ENCODE measurements at regions not wholly inside any gene's neighbourhood (a gene's known extent, or its start where the extent isn't known, plus 50 kb on each side); places are given as distances from the start of the nearest gene placed in this dataset.

- 38 to 45% methylated on average over 2 of the region's 2 CpGs for WGBS, 2 donors
- Histone ChIP-seq H3K4me1 (peaks cover 0 to 4% (median 0%) of the 10 kb centered on the region in 3 donors), H3K9me3 (no peaks in the 10 kb centered on the region), H3K27ac (no peak overlapping the region), H3K27me3 (no peaks in the 10 kb centered on the region), H3K4me3 (no peak overlapping the region), H3K36me3 (no peaks in the 10 kb centered on the region)
- ATAC-seq: peak in 2 of 4 donors; percentile 36
- FAIRE-seq: no peak
- TF ChIP-seq CTCF (IDR thresholded peaks at IDR 0.05): no peak
- DNase-seq: no peak
- intact Hi-C loops (cut with DNase I): no loop called here
These were observed 283.0 kb downstream of the CEMIP2 start for GRCh38 chr9:71485326-71485725.

DNA sequence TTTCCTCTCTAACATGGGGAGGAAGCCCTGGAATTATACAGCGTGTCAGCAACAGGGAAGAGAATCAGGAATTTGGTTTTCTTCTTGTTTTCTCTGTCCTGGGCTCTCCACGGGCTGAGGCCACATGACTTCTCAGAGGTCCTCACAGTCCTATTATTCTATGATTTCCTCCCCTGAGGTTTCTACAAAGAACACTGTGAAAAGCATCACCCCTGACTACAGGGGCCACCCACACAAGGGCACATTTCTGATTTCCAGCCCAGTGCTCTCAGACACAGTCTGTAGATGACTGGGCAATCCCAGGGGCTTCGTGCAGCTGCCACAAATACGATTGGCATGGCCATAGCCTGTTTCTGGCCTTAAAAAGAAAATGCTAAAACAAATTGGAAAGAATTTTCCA lies 284.9 kb downstream of the CEMIP2 start:
- Histone ChIP-seq H3K27me3 (no peaks in the 10 kb centered on the region), H3K9me3 (no peaks in the 10 kb centered on the region), H3K36me3 (no peaks in the 10 kb centered on the region), H3K27ac (no peak overlapping the region), H3K4me1 (peaks cover 0 to 4% (median 0%) of the 10 kb centered on the region in 3 donors), H3K4me3 (no peak overlapping the region)
- DNase-seq (no peak), FAIRE-seq (no peak), ATAC-seq (no peak)
- TF ChIP-seq CTCF (IDR thresholded peaks at IDR 0.05): no peak
- intact Hi-C loops (cut with DNase I): no loop called here
- WGBS, 2 donors: 54 to 57% methylated on average over 4 of the region's 4 CpGs

DNA sequence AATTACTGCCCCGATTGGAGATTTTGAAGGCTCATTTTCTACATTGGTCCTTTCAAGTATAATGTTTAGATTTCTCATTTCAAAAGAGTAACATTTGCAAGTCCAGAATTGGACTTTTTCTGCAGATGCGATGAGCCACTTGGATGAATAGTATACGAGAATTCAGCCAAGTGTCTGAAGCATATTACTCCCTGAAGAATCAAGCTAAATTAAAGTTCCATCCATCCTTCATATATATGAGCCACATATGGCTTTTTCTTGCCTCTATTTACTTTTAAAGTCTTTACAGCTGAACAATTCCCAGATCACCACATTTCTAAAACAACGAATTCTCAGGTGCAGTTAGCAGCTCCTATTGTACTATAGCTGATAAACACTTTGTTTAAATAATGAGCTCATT lies 288.7 kb downstream of the CEMIP2 start:
- FAIRE-seq: no peak
- intact Hi-C loops (cut with DNase I): no loop called here
- peaks cover 0 to 6% (median 0%) of the 10 kb centered on the region in 4 donors for H3K27me3 ChIP-seq
- no peaks in the 10 kb centered on the region for H3K9me3 ChIP-seq
- 69 to 71% methylated on average over 4 of the region's 4 CpGs for WGBS, 2 donors
- TF ChIP-seq CTCF (IDR thresholded peaks at IDR 0.05): no peak
- H3K36me3 ChIP-seq: no peaks in the 10 kb centered on the region
- no peak overlapping the region for H3K27ac ChIP-seq
- DNase-seq: no peak
- no peak for ATAC-seq
- H3K4me1 ChIP-seq: no peaks in the 10 kb centered on the region
- no peak overlapping the region for H3K4me3 ChIP-seq

DNA sequence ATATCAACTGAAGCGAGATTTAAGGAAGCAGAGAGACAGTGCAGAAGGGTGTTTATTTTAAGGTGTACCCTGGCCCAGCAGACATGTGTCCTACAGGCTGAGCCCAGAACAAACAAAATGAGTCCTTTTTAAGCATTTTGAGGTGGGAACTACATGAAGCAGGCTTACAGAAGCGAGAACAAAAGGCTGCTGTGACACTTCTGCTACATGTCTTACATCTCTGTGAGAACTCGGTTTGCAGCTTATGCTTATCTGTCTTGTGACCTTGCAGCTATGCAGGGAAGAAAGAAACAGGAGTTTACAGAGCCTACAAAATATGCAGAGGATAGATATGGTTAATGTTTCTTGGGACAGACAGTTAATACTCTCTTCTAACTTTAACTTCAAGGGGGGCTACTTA lies 295.9 kb downstream of the CEMIP2 start:
- Histone ChIP-seq H3K9me3 (no peaks in the 10 kb centered on the region), H3K4me1 (no peaks in the 10 kb centered on the region), H3K27ac (no peak overlapping the region), H3K4me3 (no peak overlapping the region), H3K27me3 (peaks cover 0 to 6% (median 0%) of the 10 kb centered on the region in 4 donors), H3K36me3 (no peaks in the 10 kb centered on the region)
- WGBS, 2 donors: 16 to 23% methylated on average over 3 of the region's 3 CpGs
- no peak for ATAC-seq
- FAIRE-seq: no peak
- no peak for DNase-seq
- no peak for TF ChIP-seq CTCF (IDR thresholded peaks at IDR 0.05)
- intact Hi-C loops (cut with DNase I): no loop called here

GRCh38 chr9:71465392-71465791 lies 302.9 kb downstream of the CEMIP2 start:
- intact Hi-C loops (cut with DNase I): no loop called here
- H3K9me3 ChIP-seq: no peaks in the 10 kb centered on the region
- no peak for TF ChIP-seq CTCF (IDR thresholded peaks at IDR 0.05)
- no peak overlapping the region for H3K27ac ChIP-seq
- H3K4me1 ChIP-seq: no peaks in the 10 kb centered on the region
- ATAC-seq: no peak
- H3K27me3 ChIP-seq: no peaks in the 10 kb centered on the region
- H3K36me3 ChIP-seq: no peaks in the 10 kb centered on the region
- no peak for FAIRE-seq
- no peak for DNase-seq
- WGBS, 2 donors: 51 to 54% methylated on average over 4 of the region's 4 CpGs
- H3K4me3 ChIP-seq: no peak overlapping the region

All from pancreas (tissue), 10 donors.